Endometrium (tissue), 2 donors: ENCODE measurements at regions not wholly inside any gene's neighbourhood (a gene's known extent, or its start where the extent isn't known, plus 50 kb on each side); places are given as distances from the start of the nearest gene placed in this dataset.
"Not testable (repeated sequence)": the region's sequence is repeated elsewhere in the genome, so short reads cannot be mapped to it uniquely, and the experiment has no call there.

ENCODE experiments used
- FAIRE-seq: peaks from 2 replicates; lab custom pipeline; 2012; peaks lifted over from hg19 to GRCh38; lab: Jason Lieb, UNC
- donor health status: control.
- donor health status: control.

DNA sequence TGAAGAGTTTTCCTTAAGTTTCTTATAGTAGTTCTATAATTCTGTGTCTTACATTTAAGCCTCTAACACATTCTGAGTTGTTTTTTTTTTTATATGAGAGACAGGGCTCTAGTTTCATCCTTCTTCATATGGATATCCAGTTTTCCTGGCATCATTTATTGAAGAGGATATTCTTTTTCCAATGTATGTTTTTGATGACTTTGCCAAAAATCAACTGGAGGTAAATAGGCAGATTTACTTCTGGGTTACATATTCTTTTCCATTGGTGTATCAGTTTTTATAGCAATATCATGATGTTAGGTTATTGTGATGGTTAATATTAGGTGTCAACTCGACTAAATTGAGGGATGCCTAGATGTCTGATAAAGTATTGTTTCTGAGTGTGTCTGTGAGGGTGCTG, 650.7 kb upstream of the GRID2 start:
- no peak for FAIRE-seq

DNA sequence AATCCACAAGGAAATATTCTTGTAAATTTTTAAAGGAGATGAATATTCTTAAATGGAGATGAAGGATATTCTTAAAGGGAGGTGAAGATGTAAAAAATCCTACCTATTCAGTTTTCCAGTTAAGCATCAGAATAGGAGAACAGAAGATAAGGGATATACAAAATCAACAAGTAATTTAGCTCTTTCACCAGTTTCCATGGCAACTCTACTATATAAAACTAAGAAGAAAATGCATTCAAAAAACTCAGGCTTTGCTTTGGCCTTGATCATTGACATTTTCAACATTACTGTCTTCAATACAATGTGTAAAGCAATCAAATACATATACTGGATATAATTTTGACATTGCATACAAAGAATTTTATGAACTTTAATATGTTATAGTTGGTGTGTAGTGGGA, 622.7 kb upstream of the GRID2 start:
- FAIRE-seq: no peak

DNA sequence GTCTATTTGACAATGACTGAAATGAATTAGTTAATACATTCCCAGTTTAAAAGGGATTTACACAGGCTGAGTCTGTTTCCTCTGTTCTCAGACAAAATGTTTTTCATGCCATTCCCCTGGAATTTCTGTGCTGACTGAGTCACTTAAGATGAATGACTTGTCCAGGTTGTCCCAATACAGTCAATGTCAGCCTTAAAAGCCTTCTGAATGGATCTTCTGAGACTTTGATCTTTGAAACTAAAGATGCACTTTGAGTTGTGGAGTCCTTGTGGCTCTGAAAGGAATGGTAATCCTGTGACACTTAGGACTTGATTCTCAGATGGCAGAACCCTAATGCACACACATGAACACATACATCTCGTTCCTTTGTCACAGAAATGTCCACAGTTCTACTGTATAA, 622.2 kb upstream of the GRID2 start:
- no peak for FAIRE-seq

DNA sequence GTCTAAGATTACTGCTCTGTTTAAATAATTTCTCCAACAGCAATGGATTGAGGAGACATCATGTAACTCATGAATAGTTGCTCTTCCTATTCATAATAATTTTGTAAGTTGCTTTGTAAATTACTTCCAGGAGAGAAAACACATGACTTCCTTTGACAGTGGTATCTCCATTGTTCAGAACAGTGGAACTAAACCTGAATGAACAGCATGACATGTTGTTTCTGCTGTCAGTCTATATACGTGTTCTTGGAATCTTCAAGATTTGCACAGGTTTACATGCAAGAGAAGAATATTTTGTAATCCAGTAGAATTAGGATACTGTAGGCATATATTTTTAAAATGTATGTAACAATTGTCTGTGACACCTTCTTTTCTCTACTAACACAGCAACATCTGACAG, 618.8 kb upstream of the GRID2 start:
- no peak for FAIRE-seq

DNA sequence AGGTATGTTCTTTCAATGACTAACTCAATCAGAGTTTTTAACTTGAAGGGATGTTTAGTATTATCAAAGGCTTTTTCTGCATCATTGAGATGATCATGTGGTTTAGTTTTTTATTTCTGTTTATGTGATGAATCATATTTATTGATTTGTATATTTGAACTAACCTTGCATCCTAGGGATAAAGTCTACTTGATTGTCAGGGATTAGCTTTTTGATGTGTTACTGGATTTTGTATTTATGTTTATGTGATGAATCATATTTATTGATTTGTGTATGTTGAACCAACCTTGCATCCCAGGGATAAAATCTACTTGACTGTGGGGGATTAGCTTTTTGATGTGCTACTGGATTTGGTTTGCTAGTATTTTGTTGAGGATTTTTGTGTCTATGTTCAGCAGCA, 615.4 kb upstream of the GRID2 start:
- no peak for FAIRE-seq

DNA sequence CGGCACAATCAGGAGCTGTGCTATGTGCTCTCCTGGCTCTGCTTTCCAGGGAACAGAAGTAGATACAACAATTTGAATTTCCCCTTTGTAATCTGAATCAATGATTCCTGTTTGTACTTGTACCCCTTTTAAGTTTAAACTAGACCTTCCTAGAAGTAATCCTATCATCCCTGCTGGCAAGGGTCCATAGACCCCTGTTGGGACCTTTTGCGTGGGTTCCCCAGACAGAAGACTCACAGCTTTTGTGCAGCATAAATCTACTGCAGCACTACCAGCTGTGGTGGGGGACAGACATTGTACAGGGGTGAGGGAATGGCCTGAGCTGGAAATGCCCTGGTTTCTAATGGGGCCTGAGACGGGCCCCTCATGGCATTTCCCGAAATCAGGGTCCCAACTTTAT, 604.1 kb upstream of the GRID2 start:
- FAIRE-seq: not testable (repeated sequence)

DNA sequence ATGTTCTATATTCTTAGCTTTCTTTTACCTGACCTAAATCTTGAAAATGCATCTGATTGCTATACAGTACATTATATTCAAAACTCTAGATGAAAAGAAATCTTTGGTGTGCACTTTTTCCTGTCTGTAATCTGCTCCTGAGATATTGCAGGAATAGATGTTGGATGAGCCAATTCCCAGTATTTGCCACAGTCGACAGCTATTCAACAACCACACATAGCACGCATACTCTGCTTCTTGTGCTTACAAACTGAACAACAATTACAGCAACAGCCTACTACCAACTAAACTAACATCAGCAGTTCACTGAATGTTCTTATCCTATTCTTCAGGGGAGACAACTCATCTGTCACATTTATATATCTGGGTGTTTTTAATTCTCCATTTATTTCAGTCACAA, 573.9 kb upstream of the GRID2 start:
- FAIRE-seq: no peak

DNA sequence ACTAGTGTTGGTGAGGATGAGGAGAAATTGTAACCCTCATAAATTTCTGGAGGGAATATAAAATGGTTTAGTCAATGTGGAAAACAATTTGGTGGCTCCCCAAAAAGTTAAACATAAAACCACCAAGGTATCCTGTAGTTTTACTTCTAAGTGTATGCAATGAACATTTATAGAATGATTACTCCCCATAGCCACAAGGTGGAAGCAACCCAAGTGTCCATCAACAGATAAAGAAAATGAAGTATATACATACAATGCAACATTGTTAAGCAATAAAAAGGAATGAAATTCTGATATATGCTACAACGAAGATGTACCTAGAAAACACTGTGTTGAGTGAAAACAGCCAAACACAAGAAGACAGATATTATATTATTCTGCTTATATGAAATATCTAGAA, 569.1 kb upstream of the GRID2 start:
- no peak for FAIRE-seq

DNA sequence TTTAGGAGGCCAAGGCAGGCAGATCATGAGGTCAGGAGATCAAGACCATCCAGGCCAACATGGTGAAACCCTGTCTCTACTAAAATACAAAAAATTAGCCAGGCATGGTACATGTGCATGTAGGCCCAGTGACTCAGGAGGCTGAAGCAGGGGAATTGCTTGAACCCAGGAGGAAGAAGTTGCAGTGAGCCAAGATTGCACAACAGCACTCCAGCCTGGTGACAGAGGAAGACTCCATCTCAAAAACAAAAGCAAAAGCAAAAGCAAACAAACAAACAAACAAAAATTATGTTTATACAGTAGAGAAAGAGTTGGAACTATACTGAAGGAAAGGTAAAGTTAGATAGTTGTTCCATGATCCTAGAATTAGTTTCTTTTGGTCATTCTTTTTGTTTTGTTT, 564.9 kb upstream of the GRID2 start:
- not testable (repeated sequence) for FAIRE-seq

DNA sequence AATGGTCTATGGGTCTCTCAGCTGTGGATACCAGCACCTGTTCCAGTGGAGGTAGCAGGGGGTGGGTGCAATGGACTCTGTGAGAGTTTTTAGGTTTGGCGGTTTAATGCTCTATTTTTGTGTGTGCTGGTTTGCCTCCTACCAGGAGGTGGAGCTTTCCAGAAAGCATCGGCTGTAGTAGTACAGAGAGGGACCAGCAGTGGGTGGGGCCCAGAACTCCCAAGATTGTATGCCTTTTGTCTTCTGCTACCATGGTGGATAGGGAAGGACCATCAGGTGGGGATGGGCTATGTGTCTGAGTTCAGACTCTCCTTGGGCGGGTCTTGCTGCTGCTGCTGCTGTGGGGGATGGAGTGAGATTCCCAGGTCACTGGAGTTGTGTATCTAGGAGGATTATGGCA, 557.2 kb upstream of the GRID2 start:
- no peak for FAIRE-seq

DNA sequence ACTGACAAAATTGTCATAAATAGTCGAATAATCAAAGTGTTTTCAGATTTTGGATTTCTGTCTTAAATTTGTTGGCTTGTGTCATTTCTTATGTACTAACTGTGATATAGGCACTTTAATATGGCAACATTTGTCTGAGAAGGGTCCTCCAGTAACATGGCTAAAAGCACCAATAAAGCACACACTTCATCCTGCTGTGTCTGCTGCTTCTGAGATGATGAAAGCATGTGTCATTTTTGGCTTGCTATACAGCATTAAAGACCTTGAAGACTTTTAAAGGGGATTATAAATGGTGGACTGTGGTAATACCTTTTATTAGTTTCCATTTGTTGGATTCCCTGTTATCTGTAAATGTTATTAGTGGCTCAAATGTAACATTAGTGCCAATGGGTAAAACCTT, 551.8 kb upstream of the GRID2 start:
- FAIRE-seq: no peak

DNA sequence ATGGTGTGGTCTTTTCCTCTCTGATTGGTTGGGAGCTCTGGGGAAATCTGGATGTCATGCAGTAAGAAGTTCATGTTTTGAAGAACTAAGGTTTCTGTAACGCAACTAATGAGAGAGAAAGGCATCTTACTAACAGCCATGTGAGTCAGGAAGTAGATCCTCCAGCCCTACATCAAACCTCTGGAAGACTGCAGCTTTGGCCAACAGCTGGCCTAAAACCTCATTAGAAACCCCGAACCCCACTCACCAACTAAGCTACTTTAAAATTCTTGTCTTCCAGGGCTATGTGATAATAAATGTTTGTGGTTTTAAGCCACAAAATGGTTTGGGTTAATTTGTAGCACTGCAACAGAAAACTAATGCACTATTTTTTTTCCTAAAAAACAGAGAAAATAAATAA, 549.0 kb upstream of the GRID2 start:
- no peak for FAIRE-seq

DNA sequence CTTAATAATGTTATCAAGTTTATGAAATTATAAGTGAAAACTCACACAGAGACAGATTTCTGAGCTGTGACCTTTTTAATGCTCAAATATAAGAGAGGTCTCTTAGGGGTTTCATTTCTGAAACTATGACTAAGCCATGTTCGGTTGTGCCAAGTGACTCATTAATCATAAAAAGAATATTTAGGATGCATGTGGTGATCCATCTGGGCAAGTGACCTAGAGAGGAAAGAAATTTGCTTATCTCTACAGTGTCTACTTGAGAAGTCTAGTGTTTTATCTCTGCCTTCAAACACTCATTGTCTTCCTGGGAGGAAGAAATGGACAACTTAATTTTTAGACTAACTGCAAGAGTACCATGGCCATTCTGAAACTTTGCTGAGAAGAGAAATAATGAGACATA, 545.3 kb upstream of the GRID2 start:
- no peak for FAIRE-seq

DNA sequence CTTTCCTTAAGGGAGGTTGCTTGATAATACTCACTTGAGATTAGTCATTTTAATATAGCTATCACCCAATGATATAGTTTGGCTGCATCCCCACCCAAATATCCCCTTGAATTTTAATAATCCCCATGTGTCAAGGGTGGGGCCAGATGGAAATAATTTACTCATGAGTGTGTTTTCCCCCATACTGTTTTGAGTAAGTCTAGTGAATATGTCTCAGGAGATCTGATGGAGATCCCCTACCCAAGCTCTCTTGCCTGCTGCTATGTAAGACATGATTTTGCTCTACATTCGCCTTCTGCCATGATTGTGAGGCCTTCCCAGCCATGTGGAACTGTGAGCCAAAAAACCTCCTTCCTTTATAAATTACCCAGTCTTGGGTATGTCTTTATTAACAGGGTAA, 539.7 kb upstream of the GRID2 start:
- FAIRE-seq: no peak

DNA sequence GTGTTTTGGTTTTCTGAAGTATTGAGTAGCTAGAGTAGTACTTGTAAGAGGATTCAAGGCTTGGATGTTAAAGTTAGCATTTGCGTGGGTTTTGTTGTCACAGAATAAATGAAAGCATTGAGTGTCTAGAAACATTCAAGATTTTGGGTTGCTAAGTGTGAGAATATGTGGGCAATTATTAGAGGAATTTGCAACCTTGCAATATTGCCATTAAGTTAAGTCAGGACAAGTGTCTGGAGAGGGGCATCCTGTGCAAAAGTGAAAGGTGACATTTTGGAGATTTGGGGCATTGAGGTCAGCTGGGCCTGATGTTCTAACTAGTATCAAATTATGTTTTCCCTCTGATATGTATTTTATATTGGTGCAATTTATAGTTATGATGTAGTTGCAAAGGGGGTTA, 533.9 kb upstream of the GRID2 start:
- no peak for FAIRE-seq

DNA sequence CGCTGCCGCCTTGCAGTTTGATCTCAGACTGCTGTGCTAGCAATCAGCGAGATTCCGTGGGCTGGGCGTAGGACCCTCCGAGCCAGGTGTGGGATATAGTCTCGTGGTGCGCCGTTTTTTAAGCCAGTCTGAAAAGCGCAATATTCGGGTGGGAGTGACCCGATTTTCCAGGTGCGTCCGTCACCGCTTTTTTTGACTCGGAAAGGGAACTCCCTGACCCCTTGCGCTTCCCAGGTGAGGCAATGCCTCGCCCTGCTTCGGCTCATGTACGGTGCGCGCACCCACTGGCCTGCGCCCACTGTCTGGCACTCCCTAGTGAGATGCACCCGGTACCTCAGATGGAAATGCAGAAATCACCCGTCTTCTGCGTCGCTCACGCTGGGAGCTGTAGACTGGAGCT, 512.1 kb upstream of the GRID2 start:
- FAIRE-seq: not testable (repeated sequence)

DNA sequence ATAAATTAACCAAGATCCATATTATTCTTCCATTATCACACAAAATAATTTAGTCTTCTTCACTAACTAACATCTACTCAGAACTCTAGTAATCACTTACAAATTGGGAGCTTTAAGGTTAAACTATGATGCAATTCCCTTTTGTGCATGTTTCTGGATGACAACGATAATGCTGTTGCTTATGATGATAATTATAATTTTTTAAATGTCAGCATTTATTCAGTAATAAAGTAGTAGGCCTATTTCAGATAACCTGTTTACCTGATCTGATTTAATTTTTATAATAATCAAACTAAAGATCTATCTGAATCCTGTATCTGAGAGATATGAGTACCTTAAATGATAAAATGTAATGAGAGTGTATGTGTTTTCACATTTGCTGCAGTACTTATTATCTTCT, 507.8 kb upstream of the GRID2 start:
- FAIRE-seq: no peak

DNA sequence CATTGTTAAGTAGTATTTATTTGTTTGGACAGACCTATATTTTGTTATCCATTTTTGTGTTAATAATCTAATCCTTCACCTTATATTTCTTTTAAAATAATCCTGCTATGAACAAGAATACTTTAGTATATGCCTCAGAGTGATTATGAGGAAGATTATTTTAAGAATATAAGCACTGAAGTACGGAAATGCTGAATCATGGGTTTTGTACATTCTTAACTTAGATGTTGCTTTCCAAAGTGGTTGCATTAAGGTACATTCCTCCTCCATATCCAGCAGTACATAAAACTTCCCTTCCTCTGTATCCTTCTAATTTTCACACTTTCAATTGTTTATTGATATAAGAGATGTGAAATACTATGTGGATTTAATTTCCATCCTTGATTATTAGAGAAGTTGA, 491.4 kb upstream of the GRID2 start:
- no peak for FAIRE-seq

DNA sequence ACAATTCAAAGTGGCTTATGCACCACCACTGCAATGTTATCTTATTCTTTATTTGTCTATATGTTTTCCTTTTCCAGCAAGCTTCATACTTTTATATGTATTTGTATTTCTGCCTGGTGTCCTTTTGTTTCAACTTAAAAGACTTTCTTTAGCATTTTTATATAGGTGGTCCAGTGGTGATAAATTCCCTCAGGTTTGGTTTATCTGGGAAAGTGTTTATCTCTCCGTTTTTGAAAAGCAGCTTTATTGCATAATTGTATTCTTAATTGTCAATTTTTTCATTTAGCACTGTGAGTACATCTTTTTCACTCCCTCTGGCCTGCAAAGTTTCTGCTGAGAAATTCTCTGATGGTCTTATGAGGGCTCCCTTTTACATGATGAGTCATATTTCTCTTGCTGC, 479.0 kb upstream of the GRID2 start:
- no peak for FAIRE-seq

DNA sequence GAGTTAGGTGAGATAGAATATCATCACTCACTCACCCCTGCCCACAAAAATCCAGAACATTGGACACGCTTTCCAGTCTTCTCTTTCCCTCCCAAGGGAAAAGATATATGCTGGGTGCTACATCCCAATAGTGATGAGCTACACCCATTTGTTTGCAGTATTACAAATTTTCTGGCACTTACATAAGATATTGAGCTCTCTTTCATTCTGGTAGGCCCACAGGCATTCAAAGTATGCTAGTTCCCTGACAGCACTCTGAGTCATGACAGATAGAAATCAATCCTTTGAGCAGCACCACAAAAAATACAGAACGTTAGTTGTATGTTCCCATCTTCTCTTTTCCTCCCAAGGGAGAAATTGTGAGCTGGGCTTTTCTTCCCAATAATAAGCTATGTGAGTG, 477.6 kb upstream of the GRID2 start:
- no peak for FAIRE-seq

DNA sequence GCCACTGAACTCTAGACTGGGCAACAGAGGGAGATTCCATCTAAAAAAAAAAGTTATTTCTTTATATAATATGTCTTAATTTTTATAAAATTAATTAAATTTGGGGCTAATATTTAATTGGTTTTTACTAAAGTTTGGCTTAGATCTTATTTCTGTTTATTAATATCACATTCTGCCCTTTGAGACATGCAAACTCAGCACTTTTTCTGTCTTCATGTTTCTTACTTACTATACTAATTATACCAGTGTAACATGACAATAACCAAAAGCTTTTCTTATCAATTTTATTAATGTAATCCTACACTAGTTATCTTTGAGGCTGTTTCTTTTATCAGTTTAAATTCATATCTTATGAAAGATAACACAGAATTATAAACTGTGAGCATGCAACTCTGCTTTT, 475.9 kb upstream of the GRID2 start:
- peak; percentile 29 for FAIRE-seq

DNA sequence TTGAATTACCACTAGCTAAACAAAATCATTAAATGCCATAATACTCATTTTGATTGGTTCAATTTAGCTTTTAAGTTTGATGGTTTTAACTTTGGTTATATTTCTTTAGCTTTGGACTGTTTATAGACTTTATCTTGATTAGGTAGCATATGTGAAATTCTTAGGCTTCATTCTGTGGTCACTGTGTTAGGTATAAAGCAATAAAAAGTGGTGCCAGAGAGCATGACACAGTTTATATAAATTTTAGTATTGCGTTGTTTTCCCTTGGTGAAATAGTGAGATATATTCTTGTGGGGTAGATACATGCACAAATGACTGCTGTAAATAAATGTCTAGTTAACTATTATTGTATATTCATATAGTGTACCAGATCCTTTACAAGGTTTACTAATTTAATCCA, 474.2 kb upstream of the GRID2 start:
- no peak for FAIRE-seq

DNA sequence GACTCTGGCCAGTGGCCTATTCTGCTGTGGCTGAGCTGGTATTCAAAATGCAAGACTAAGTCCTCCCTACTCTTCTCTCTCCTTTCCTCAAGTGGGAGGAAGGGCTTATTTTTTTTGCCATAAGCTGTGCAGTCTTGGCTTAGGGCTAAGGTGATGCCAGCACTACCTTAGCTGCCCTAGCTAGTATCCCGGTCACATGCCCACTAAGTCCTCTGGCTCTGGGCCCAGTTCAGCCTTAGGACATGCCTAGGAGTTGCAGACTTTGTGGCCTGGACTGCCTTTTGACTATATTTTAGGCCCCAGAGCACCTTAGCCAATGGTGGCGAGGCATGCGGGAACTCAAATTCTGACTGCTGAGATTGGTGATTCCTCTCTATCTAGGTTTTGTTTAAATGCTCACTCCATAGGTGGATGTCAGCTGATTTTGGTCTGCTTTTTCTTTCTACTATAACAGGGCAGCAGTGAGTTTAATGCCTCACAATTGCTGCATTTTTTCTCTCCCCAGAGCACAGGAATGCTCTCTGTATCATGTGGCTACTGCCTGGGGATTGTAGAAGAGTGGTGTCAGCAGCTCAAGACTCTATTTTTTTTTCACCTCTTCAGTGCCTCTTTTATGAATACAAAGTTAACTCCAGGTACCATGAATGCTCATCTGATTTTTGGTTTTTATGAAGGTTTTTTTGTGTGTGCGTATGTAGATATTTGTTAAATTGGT, 472.9 kb upstream of the GRID2 start:
- FAIRE-seq: no peak

DNA sequence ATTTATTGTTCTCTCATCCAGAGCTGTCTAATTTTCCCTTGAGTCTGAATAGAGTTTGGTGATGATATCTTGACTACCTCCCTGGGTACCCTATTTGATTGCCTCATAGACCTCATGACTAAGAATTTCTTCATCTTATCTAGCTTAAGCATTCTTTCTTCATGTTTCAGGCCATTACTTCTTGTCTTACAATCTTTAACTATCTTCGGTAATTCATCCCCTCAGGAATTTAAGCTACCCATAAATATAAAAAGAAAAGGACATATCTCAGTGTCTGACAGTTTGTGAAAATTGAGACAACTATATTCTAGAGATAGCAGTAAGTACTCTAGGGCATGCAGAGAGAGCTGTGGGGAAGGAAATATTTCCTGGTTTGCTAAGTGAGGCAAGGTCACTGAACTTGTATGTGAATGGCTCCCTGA, 466.1 kb upstream of the GRID2 start:
- FAIRE-seq: no peak
